ENCODE measurements at regions not wholly inside any gene's neighbourhood (a gene's known extent, or its start where the extent isn't known, plus 50 kb on each side); places are given as distances from the start of the nearest gene placed in this dataset.
"Not testable (repeated sequence)": the region's sequence is repeated elsewhere in the genome, so short reads cannot be mapped to it uniquely, and the experiment has no call there.

- DNase-seq (ENCODE audit: low read depth), result no peak
- TF ChIP-seq, protein P1, sequence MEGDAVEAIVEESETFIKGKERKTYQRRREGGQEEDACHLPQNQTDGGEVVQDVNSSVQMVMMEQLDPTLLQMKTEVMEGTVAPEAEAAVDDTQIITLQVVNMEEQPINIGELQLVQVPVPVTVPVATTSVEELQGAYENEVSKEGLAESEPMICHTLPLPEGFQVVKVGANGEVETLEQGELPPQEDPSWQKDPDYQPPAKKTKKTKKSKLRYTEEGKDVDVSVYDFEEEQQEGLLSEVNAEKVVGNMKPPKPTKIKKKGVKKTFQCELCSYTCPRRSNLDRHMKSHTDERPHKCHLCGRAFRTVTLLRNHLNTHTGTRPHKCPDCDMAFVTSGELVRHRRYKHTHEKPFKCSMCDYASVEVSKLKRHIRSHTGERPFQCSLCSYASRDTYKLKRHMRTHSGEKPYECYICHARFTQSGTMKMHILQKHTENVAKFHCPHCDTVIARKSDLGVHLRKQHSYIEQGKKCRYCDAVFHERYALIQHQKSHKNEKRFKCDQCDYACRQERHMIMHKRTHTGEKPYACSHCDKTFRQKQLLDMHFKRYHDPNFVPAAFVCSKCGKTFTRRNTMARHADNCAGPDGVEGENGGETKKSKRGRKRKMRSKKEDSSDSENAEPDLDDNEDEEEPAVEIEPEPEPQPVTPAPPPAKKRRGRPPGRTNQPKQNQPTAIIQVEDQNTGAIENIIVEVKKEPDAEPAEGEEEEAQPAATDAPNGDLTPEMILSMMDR (conservative IDR thresholded peaks at IDR 0.05; ENCODE audit: low read depth, low read length), result no peak
- H3K4me3 ChIP-seq (ENCODE audit: low read length), result no peak overlapping the region
Observed at GRCh38 chr10:34041871-34042270, 707.4 kb upstream of the NRP1 start.

GRCh38 chr10:34037499-34037898 is 703.0 kb upstream of the NRP1 start:
- no peak for DNase-seq (ENCODE audit: low read depth)
- H3K4me3 ChIP-seq (ENCODE audit: low read length), result no peak overlapping the region
- TF ChIP-seq, protein P1 (conservative IDR thresholded peaks at IDR 0.05; ENCODE audit: low read depth, low read length), result no peak

- not testable (repeated sequence) for H3K4me3 ChIP-seq (ENCODE audit: low read length); DNase-seq (ENCODE audit: low read depth)
Observed at GRCh38 chr10:34035241-34035790, 700.8 kb upstream of the NRP1 start.

- TF ChIP-seq, protein P1 (conservative IDR thresholded peaks at IDR 0.05; ENCODE audit: low read depth, low read length), result no peak
- DNase-seq (ENCODE audit: low read depth), result no peak
- H3K4me3 ChIP-seq (ENCODE audit: low read length), result no peak overlapping the region
Observed at GRCh38 chr10:34033078-34033477, 698.6 kb upstream of the NRP1 start.

- no peak overlapping the region for H3K4me3 ChIP-seq (ENCODE audit: low read length)
- no peak for DNase-seq (ENCODE audit: low read depth)
- TF ChIP-seq, protein P1 (conservative IDR thresholded peaks at IDR 0.05; ENCODE audit: low read depth, low read length), result no peak
Observed at GRCh38 chr10:34032564-34032963, 698.1 kb upstream of the NRP1 start.

DNA sequence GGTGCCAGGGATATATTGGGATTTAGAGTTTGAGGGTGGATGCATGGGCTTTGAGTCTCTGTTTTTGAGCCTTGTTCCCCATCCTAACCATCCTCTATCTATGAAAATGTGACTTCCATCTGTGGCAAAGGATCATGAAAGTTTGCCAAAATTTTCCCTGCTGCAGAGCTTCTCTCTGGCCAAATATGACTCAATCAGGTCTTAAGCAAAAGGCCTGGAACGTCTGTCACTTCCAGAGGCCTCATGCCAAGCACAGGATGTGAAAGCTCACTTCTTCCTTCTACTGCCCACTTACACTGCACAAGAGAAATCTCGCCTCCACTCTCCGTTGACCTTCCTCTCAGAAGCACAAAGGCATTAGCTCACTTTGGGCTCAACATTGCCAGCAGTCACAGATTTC is 696.9 kb upstream of the NRP1 start:
- H3K4me3 ChIP-seq (ENCODE audit: low read length), result no peak overlapping the region
- TF ChIP-seq, protein P1 (conservative IDR thresholded peaks at IDR 0.05; ENCODE audit: low read depth, low read length), result no peak
- DNase-seq (ENCODE audit: low read depth), result no peak

DNA sequence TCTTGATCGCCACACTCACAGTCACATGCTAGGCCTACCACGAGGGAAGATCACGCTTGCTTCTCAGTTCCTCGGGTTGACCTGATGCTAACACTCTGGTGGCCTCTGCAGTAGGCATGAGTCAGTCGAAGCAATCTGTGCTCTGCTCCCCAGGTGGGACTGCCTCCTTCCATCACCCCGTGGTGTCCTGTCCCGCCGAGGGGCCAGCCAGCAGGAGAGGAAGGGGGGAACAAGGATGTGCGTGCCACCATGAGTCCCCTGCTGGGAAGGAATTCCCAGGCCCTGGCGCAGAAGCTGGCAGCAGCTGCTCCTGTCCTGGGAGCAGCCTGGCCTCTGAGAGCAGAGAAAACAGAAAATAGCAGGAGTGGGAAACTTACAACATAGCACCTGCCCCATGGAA is 695.0 kb upstream of the NRP1 start:
- TF ChIP-seq, protein P1 (conservative IDR thresholded peaks at IDR 0.05; ENCODE audit: low read depth, low read length), result no peak
- DNase-seq (ENCODE audit: low read depth), result no peak

GRCh38 chr10:34028936-34029335 is 694.5 kb upstream of the NRP1 start:
- TF ChIP-seq, protein P1 (conservative IDR thresholded peaks at IDR 0.05; ENCODE audit: low read depth, low read length), result no peak
- H3K4me3 ChIP-seq (ENCODE audit: low read length), result no peak overlapping the region
- DNase-seq (ENCODE audit: low read depth), result no peak

More for the DNA sequence above, 695.0 kb upstream of the NRP1 start:
- H3K4me3 ChIP-seq (ENCODE audit: low read length), result no peak overlapping the region
